ENCODE measurements at regions not wholly inside any gene's neighbourhood (a gene's known extent, or its start where the extent isn't known, plus 50 kb on each side); places are given as distances from the start of the nearest gene placed in this dataset.

- H3K23me2 ChIP-seq (ENCODE audit: insufficient read length, low read depth, low read length, poor library complexity, severe bottlenecking): no peaks in the 10 kb centered on the region
- no peaks in the 10 kb centered on the region for H3K4me1 ChIP-seq (ENCODE audit: insufficient read depth, low read length)
- H3K27ac Mint-ChIP-seq: no peak overlapping the region
- H2BK12ac ChIP-seq (ENCODE audit: insufficient read length, low read depth, low read length): no peak overlapping the region
- WGBS (ENCODE audit: extremely low coverage, insufficient read length, low lambda C conversion rate): no CpG with 5 or more reads among the region's 3 CpGs
- no peak overlapping the region for H3K4me3 Mint-ChIP-seq
- no peak overlapping the region for H3K23ac ChIP-seq (ENCODE audit: insufficient read length, low read depth, low read length)
- H4K8ac ChIP-seq (replicated peaks; ENCODE audit: insufficient read length, low read depth, low read length): no peak overlapping the region
- H2AFZ ChIP-seq (ENCODE audit: low read length): no peak overlapping the region
- peaks cover 0 to 6% of the 10 kb centered on the region in 2 experiments; a peak in 2 of 4 replicates for H3K4me1 Mint-ChIP-seq
- H4K5ac ChIP-seq (ENCODE audit: insufficient read length, low read depth, low read length): no peak overlapping the region
- TF ChIP-seq CTCF (conservative IDR thresholded peaks at IDR 0.05): no peak
- H2AK5ac ChIP-seq (ENCODE audit: insufficient read length, low read length): no peak overlapping the region
- H3K14ac ChIP-seq (ENCODE audit: insufficient read depth, low read length): no peak overlapping the region
- H3K4ac ChIP-seq (ENCODE audit: low read depth, low read length): no peak overlapping the region
- no peak for DNase-seq
- no peak overlapping the region for H3K4me2 ChIP-seq (ENCODE audit: insufficient read depth, insufficient read length, low read length)
- no peak overlapping the region for H3K9ac ChIP-seq (ENCODE audit: extremely low read depth, insufficient read length, low read length)
- no peaks in the 10 kb centered on the region for H3K79me1 ChIP-seq (ENCODE audit: insufficient read depth, low read depth, low read length, poor library complexity, severe bottlenecking)
- no peaks in the 10 kb centered on the region for H3K27me3 Mint-ChIP-seq (ENCODE audit: low read depth)
- H2BK15ac ChIP-seq (ENCODE audit: low read depth, low read length): no peak overlapping the region
- peaks cover 0 to 2% of the 10 kb centered on the region in 2 experiments; a peak in 2 of 5 replicates for H3K9me3 Mint-ChIP-seq
- no peak overlapping the region for H2BK5ac ChIP-seq (ENCODE audit: insufficient read length, low read length)
- H4K20me1 ChIP-seq (ENCODE audit: control insufficient read depth, insufficient read depth, insufficient read length): no peaks in the 10 kb centered on the region
- H3K27ac ChIP-seq (ENCODE audit: insufficient read length, low read depth, low read length): no peak overlapping the region
- H2BK120ac ChIP-seq (ENCODE audit: low read depth, low read length, poor library complexity, severe bottlenecking): no peak overlapping the region
- H3K27me3 ChIP-seq (ENCODE audit: insufficient read depth, low read length): no peaks in the 10 kb centered on the region
- no peaks in the 10 kb centered on the region for H3K79me2 ChIP-seq (ENCODE audit: insufficient read depth, low read length)
- H2BK20ac ChIP-seq (ENCODE audit: low read depth, low read length, poor library complexity, severe bottlenecking): no peak overlapping the region
- no peak overlapping the region for H3K56ac ChIP-seq (ENCODE audit: insufficient read length, low read depth, low read length)
- peaks cover 0 to 4% (median 3%) of the 10 kb centered on the region in 3 experiments; a peak in 4 of 7 replicates for H3K36me3 Mint-ChIP-seq (ENCODE audit: insufficient read depth in 1 of 3, low read depth in 3 of 3)
- H3K18ac ChIP-seq (ENCODE audit: insufficient read length, low read depth, low read length): no peak overlapping the region
- no peak overlapping the region for H4K91ac ChIP-seq (ENCODE audit: insufficient read length, low read depth, low read length)
- H3T11ph ChIP-seq (ENCODE audit: low read length): no peak overlapping the region
- H3K9me3 ChIP-seq (ENCODE audit: control insufficient read depth, low read depth, low read length): no peaks in the 10 kb centered on the region
Measured at GRCh38 chr4:132556316-132556715, 592.8 kb upstream of the PCDH10 start.
